Chondrocyte (in vitro differentiated cells): ENCODE measurements at regions not wholly inside any gene's neighbourhood (a gene's known extent, or its start where the extent isn't known, plus 50 kb on each side); places are given as distances from the start of the nearest gene placed in this dataset.

Experiments used
- DNase-seq: peaks from one replicate; pipeline ENCODE4 v3.0.0; 2021; ENCODE audit warnings: mixed read lengths, low spot score
- H3K27ac Mint-ChIP-seq: one replicate; pipeline ENCODE4 v1.8.0; 2021; ENCODE audit warnings: mild to moderate bottlenecking, moderate library complexity, mixed read lengths; ENCODE audit not compliant: unreplicated experiment
- H3K27me3 Mint-ChIP-seq: 2 replicates; pipeline ENCODE4 v1.8.0; 2021; ENCODE audit warnings: low read depth, mixed read lengths
- H3K36me3 Mint-ChIP-seq: 2 replicates; pipeline ENCODE4 v1.8.0; 2021; ENCODE audit warnings: low read depth, mixed read lengths
- H3K4me1 Mint-ChIP-seq: 2 replicates; pipeline ENCODE4 v1.8.0; 2021; ENCODE audit warnings: low read depth, mild to moderate bottlenecking, mixed read lengths
- H3K4me3 Mint-ChIP-seq: one replicate; pipeline ENCODE4 v1.8.0; 2021; ENCODE audit warnings: mild to moderate bottlenecking, moderate library complexity, mixed read lengths; ENCODE audit not compliant: unreplicated experiment
- H3K9me3 Mint-ChIP-seq: 2 replicates; pipeline ENCODE4 v1.8.0; 2021; ENCODE audit warnings: low read depth, mixed read lengths
- CTCF ChIP-seq: fragments of 200-600 bp; sonication (generic); IDR thresholded peaks from 2 replicates; pipeline ENCODE4 v1.5.0; 2021; ENCODE audit warnings: antibody characterized with exemption, mild to moderate bottlenecking, moderate library complexity

DNA sequence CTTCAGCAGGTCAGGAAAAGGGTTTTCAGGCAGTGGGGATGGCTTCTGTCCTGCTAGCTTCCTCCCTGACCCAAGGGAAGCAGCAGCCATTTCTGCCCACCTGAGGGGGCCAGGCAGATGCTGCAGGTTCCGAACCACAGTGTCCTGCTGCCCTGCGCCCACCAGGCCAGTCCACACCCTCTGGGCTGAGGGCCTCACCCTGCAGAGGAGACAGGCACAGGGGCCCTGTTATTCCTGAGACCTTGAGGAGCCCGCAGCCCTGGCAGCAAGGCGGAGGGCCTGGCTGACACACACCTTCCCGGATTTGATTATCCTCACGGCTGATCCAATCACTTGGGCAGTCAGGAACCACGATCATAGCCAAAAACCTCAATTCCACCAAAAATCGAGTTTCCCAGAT lies 725.8 kb downstream of the BRD1 start:
- no peak for TF ChIP-seq CTCF
- Mint-ChIP-seq H3K27me3 (peaks cover 13% of the 10 kb centered on the region), H3K27ac (no peak overlapping the region), H3K4me1 (peaks cover 6% of the 10 kb centered on the region), H3K4me3 (no peak overlapping the region), H3K9me3 (no peaks in the 10 kb centered on the region), H3K36me3 (no peaks in the 10 kb centered on the region)
- DNase-seq, result no peak

DNA sequence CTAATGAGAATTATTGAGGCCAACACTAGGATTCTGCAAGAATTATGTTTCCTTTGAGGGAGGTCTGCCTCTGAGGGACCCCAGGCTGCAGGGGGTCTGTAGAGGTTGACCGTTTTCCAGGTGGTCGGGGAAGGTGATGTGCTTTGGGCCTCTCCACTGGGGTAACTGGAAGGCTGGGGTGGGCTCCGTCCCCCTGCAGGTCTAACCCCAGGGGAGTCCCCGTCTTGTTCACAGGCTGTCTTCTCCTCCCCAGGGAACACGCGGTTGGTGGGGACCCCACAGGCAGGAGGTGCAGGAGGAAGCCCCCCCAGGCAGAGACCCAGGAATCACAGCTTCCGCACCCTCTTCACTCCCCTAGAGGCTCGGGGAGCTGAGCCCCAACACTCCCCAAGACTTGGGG lies 726.4 kb downstream of the BRD1 start:
- Mint-ChIP-seq H3K36me3 (no peaks in the 10 kb centered on the region), H3K4me1 (peaks cover 6% of the 10 kb centered on the region), H3K27me3 (peaks cover 13% of the 10 kb centered on the region), H3K4me3 (no peak overlapping the region), H3K9me3 (no peaks in the 10 kb centered on the region), H3K27ac (no peak overlapping the region)
- peak; percentile 85 for DNase-seq
- TF ChIP-seq CTCF, result no peak

GRCh38 chr22:49100773-49101172 lies 726.9 kb downstream of the BRD1 start:
- H3K27ac Mint-ChIP-seq, result no peak overlapping the region
- H3K4me3 Mint-ChIP-seq, result no peak overlapping the region
- no peak for TF ChIP-seq CTCF
- no peaks in the 10 kb centered on the region for H3K9me3 Mint-ChIP-seq
- H3K36me3 Mint-ChIP-seq, result no peaks in the 10 kb centered on the region
- H3K27me3 Mint-ChIP-seq, result peaks cover 13% of the 10 kb centered on the region
- peaks cover 6% of the 10 kb centered on the region for H3K4me1 Mint-ChIP-seq
- peak; percentile 36 for DNase-seq

DNA sequence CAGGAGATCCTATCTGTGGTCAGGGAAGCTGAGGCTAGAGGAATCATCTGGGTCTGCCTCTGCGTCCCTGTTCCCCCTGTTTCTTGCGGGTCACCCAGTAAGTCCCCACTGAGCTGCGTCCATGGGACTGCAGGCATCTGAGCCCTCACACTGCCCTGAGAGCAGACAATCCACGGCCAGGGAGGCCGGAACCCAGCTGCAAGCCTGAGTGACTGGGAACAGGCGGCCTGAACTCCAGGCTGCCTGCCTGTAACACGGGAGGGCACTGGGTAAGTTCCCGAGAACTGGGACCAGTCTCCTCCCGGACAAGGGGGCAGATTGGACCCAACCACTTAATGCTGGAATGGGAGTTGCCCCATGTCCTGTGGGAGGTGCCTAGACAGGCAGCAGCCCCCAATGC lies 727.4 kb downstream of the BRD1 start:
- H3K27me3 Mint-ChIP-seq, result peaks cover 12% of the 10 kb centered on the region
- no peak overlapping the region for H3K27ac Mint-ChIP-seq
- H3K36me3 Mint-ChIP-seq, result no peaks in the 10 kb centered on the region
- no peaks in the 10 kb centered on the region for H3K9me3 Mint-ChIP-seq
- DNase-seq, result peak; percentile 46
- no peak overlapping the region for H3K4me3 Mint-ChIP-seq
- H3K4me1 Mint-ChIP-seq, result peaks cover 6% of the 10 kb centered on the region
- no peak for TF ChIP-seq CTCF

- Mint-ChIP-seq H3K36me3 (no peaks in the 10 kb centered on the region), H3K4me3 (no peak overlapping the region), H3K27ac (peak overlapping the region; percentile 27), H3K4me1 (peaks cover 6% of the 10 kb centered on the region), H3K27me3 (peaks cover 10% of the 10 kb centered on the region), H3K9me3 (no peaks in the 10 kb centered on the region)
- DNase-seq, result peak; percentile 92
- TF ChIP-seq CTCF, result no peak
These were observed 728.1 kb downstream of the BRD1 start for GRCh38 chr22:49099496-49100124.
